C4-2B (cell line): ENCODE measurements at regions not wholly inside any gene's neighbourhood (a gene's known extent, or its start where the extent isn't known, plus 50 kb on each side); places are given as distances from the start of the nearest gene placed in this dataset.

ENCODE experiments used
- CTCF ChIP-seq: fragments of 450-650 bp; conservative IDR thresholded peaks from 2 replicates; pipeline ENCODE4 v1.5.1; 2017; ENCODE audit warnings: mild to moderate bottlenecking
- ZFX ChIP-seq: fragments of 450-650 bp; IDR thresholded peaks from 2 replicates; pipeline ENCODE4 v1.6.1; 2017

- TF ChIP-seq CTCF (no peak), ZFX (no peak)
Observed at GRCh38 chr14:38758661-38759060, 344.4 kb downstream of the SEC23A start.
